CD4-positive, alpha-beta T cell treated with Interleukin-15 for 1 hour (primary cell): ENCODE measurements at regions not wholly inside any gene's neighbourhood (a gene's known extent, or its start where the extent isn't known, plus 50 kb on each side); places are given as distances from the start of the nearest gene placed in this dataset.

Source experiments
- DNase-seq: peaks from one replicate; pipeline ENCODE4 v3.0.0-alpha.2; 2020

GRCh38 chr9:108599571-108599970, 256.2 kb downstream of the ACTL7B start:
- no peak for DNase-seq

- DNase-seq, result no peak
Observed at GRCh38 chr9:108591121-108591520, 264.7 kb downstream of the ACTL7B start.

GRCh38 chr9:108588246-108588645, 267.5 kb downstream of the ACTL7B start:
- DNase-seq, result no peak

GRCh38 chr9:108586471-108587139, 269.2 kb downstream of the ACTL7B start:
- DNase-seq, result no peak

GRCh38 chr9:108584860-108585259, 270.9 kb downstream of the ACTL7B start:
- no peak for DNase-seq

GRCh38 chr9:108582726-108583125, 273.1 kb downstream of the ACTL7B start:
- DNase-seq, result no peak

GRCh38 chr9:108579757-108580439, 275.9 kb downstream of the ACTL7B start:
- DNase-seq, result peak; percentile 52

GRCh38 chr9:108575276-108575675, 280.5 kb downstream of the ACTL7B start:
- no peak for DNase-seq

GRCh38 chr9:108569624-108570023, 286.2 kb downstream of the ACTL7B start:
- DNase-seq, result no peak

GRCh38 chr9:108568093-108568492, 287.7 kb downstream of the ACTL7B start:
- no peak for DNase-seq

- no peak for DNase-seq
Observed at GRCh38 chr9:108567571-108567970, 288.2 kb downstream of the ACTL7B start.

GRCh38 chr9:108565651-108566378, 290.0 kb downstream of the ACTL7B start:
- no peak for DNase-seq

GRCh38 chr9:108562176-108562575, 293.6 kb downstream of the ACTL7B start:
- DNase-seq, result no peak

GRCh38 chr9:108559432-108559831, 296.4 kb downstream of the ACTL7B start:
- DNase-seq, result no peak

GRCh38 chr9:108554831-108555230, 301.0 kb downstream of the ACTL7B start:
- DNase-seq, result no peak

- DNase-seq, result no peak
Observed at GRCh38 chr9:108553111-108553635, 302.6 kb downstream of the ACTL7B start.

- no peak for DNase-seq
Observed at GRCh38 chr9:108552459-108553040, 303.2 kb downstream of the ACTL7B start.

- DNase-seq, result no peak
Observed at GRCh38 chr9:108551030-108551841, 304.6 kb downstream of the ACTL7B start.

GRCh38 chr9:108550106-108550505, 305.7 kb downstream of the ACTL7B start:
- no peak for DNase-seq

- no peak for DNase-seq
Observed at GRCh38 chr9:108549184-108549583, 306.6 kb downstream of the ACTL7B start.

- no peak for DNase-seq
Observed at GRCh38 chr9:108547411-108548135, 308.2 kb downstream of the ACTL7B start.

- no peak for DNase-seq
Observed at GRCh38 chr9:108546215-108546614, 309.6 kb downstream of the ACTL7B start.
